ENCODE measurements at regions not wholly inside any gene's neighbourhood (a gene's known extent, or its start where the extent isn't known, plus 50 kb on each side); places are given as distances from the start of the nearest gene placed in this dataset.

GRCh38 chr9:107064378-107064777, 201.4 kb downstream of the ZNF462 start:
- TF ChIP-seq CTCF (conservative IDR thresholded peaks at IDR 0.05): no peak
- no peak overlapping the region for H3K27ac ChIP-seq

DNA sequence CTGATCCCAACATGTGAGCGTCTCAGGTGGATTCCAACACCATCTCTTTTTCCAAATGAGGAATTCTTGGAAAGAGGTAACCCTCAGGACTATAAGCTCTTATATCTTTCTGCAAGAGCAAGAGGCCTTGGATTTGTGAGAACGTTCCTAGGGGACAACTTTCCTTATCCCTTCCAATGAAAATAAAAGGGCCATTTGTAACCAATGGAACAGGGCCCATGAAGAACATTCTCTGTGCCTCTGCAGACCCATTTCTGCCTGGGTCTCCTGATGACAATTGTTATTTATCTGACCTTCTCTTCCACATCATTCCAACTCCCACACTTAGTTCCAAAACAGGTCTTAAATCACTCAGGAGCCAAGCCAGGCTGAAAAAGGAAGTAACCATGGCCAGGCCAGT, 202.6 kb downstream of the ZNF462 start:
- H3K27ac ChIP-seq: no peak overlapping the region
- no peak for TF ChIP-seq CTCF (conservative IDR thresholded peaks at IDR 0.05)

GRCh38 chr9:107067739-107068416, 204.9 kb downstream of the ZNF462 start:
- TF ChIP-seq CTCF (conservative IDR thresholded peaks at IDR 0.05): no peak

DNA sequence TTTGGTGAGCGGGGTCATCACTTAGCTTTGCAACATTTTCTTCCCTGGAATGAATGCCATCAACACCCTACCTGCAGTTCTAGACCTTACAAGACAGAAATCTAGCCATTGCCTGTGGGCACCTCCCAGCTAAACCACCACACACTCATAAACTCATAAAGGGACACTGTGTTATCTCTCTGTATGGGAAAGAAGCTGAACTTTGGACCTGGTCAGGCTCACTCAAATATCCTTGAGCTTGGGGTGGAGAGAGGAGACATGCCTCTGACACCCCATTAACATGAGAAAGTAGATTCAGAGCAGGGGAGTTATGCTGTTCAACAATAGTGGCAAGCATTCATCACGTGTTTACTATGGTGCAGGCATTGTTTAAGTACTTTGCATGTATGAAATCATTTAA, 205.6 kb downstream of the ZNF462 start:
- no peak for TF ChIP-seq CTCF (conservative IDR thresholded peaks at IDR 0.05)
- H3K27ac ChIP-seq: peak overlapping the region; percentile 73

More at GRCh38 chr9:107067739-107068416, 204.9 kb downstream of the ZNF462 start:
- peak overlapping the region; percentile 73 for H3K27ac ChIP-seq

DNA sequence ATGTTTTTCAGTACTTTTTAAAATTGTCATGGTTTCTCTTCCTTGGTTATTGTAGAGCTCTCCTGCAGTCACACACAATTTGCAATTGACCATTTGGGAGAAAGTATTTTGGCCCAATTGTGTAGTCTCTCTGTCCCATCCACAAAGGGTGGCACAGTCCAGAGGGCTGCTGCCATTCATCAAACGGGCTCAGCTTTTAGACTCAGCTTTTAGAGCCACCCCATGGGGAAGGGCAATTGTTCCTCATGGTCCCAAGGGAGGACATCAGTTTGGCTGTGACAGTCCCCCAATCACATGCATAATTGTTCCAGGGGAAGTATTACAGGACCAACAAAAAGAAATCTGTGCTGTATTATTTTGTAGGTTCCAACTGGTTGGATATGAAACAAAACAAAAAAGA, 207.6 kb downstream of the ZNF462 start:
- no peak for TF ChIP-seq CTCF (conservative IDR thresholded peaks at IDR 0.05)
- H3K27ac ChIP-seq: no peak overlapping the region

DNA sequence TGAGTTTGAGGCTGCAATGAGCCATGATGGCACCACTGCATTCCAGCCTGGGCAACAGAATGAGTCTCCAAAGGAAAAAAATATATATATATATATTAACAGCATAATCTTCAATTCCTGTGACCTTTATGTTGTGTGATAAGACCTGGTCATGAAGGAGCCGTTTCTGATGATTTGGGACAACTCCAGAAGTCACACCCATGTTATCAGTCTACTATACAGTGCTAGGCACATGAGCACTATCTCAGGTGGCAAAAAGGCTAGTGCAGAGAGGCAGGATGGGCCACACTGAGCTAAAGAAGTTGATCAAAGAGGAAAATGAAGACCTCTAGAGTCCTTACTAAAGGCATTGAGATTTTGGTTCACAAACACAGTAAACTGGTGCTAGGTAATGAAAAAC, 205.0 kb upstream of the RAD23B start:
- TF ChIP-seq CTCF (conservative IDR thresholded peaks at IDR 0.05): no peak
- H3K27ac ChIP-seq: no peak overlapping the region

GRCh38 chr9:107079589-107079988, 203.5 kb upstream of the RAD23B start:
- no peak overlapping the region for H3K27ac ChIP-seq
- no peak for TF ChIP-seq CTCF (conservative IDR thresholded peaks at IDR 0.05)

Measured in VCaP (cell line).